GM21529 (cell line): ENCODE measurements at regions not wholly inside any gene's neighbourhood (a gene's known extent, or its start where the extent isn't known, plus 50 kb on each side); places are given as distances from the start of the nearest gene placed in this dataset.
"Not testable (repeated sequence)": the region's sequence is repeated elsewhere in the genome, so short reads cannot be mapped to it uniquely, and the experiment has no call there.

Source experiments
- ATAC-seq: cut with Tn5 transposase; IDR thresholded peaks from one replicate; pipeline ENCODE4 v1.9.1; 2021; ENCODE audit not compliant: unreplicated experiment

DNA sequence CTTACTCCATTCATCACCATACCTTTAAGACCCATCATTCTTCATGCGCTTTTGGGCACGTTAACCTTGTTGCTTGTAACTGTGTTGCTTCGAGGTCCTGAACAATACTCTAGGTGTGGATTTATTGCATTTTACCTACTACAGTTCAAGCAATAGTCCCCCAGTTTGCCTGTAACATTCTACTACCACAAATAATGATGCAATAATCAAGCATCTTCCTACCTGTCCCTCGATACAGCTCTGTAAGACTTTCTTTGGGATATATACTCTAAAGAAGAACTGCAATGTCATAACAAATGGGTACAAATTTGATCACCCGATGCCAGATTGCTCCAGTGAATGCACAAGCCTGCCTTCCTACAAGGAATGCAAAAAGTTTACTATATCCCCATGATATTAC, 1342.6 kb upstream of the GJE1 start:
- no peak for ATAC-seq

DNA sequence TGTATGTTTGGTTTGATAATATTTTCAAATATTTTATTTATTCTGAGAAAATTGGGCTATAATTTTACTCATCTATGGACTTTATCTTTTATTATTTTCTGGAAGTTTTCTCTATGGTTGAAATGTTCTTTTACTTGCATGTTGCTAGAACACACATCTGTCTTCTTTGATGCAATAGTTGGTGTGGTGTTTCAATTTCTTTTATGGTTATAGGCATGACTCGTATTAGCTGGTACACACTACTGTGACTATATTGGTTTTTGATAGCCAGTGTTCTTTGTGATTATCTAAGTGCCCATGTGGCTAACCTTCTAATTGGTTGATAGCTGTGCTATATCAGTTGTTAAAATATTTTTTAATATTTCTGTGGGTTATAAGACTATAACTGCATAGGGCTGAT, 1343.3 kb upstream of the GJE1 start:
- ATAC-seq: no peak

DNA sequence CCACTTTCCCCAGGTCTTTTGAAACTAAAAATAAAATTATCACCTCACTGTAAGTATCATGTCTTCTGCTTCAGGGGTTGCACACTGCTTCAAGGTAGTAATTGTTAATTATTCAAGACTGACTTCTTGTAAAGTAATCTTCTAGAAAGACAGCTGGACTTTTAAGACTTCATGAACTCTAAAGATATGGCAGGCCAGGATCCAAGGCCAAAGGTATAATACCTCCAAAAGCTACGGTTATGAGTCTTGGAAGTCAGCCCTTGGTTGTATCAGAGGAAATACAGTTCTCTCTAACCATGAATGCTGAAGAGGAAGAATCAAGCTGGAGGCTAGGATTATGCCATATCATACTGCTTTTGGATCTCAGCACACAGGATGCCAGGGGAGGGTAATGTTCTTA, 1346.8 kb upstream of the GJE1 start:
- ATAC-seq: no peak

- no peak for ATAC-seq
These were observed 1348.2 kb upstream of the GJE1 start for GRCh38 chr6:140784573-140784972.

- not testable (repeated sequence) for ATAC-seq
These were observed 1349.2 kb upstream of the GJE1 start for GRCh38 chr6:140783504-140783903.

- ATAC-seq: no peak
These were observed 1349.8 kb upstream of the GJE1 start for GRCh38 chr6:140782941-140783340.

GRCh38 chr6:140779991-140780596, 1352.6 kb upstream of the GJE1 start:
- ATAC-seq: no peak

DNA sequence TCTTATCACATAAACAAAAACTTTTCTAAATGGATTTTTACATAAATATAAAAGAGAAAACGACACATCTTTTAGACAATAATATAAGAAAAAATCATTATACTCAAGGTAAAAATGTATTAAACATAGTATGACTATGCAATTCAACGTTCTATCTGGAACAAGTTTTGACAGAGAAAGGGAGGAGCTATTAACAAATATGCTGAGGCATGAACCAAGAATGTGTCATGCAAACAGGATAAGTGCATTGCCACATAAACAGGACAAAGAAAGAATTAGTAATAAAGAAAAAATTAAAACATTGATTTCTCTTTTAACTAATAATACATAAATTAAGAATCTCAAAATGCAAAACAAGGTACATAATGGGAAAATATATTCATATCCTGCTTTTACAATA, 1353.4 kb upstream of the GJE1 start:
- ATAC-seq: no peak

DNA sequence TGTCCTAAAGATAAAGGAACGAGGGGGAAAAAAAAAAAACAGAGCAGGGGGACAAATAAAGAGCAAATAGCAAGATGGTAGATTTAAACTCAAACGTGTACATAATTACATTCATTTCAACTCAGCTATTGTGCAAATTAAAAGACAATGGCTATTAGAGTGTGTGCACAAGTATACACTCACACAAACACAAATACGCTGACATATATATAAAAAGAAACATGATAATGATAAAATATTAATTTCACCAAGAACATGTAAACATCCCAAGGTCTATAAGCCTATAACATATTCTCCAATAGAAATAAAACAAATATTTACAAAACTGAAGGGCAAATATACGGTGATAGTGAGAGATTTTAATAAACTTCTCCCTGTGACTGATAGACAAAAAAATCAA, 1354.9 kb upstream of the GJE1 start:
- ATAC-seq: no peak

GRCh38 chr6:140775061-140775460, 1357.7 kb upstream of the GJE1 start:
- no peak for ATAC-seq

DNA sequence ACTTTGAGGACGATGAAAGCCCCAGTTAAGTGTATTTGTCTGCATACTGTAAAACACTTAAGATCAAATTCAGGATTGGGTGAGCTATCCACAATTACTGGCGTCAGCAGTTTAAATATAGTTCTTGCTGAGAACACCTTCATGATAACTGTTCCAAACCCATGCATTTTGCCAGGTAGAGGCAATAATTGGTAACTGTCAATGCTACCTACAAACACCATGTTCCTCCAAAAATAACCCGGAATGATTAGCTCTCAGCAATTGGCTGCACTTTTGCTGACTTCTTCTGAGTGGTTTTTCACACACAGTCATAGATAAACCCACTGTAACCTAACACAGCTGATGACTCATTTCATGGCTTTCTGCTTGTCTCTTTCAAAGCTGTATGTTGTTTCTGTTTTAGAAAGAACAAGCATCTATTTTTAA, 1358.6 kb upstream of the GJE1 start:
- peak; percentile 99 for ATAC-seq

GRCh38 chr6:140773276-140773675, 1359.4 kb upstream of the GJE1 start:
- ATAC-seq: no peak

DNA sequence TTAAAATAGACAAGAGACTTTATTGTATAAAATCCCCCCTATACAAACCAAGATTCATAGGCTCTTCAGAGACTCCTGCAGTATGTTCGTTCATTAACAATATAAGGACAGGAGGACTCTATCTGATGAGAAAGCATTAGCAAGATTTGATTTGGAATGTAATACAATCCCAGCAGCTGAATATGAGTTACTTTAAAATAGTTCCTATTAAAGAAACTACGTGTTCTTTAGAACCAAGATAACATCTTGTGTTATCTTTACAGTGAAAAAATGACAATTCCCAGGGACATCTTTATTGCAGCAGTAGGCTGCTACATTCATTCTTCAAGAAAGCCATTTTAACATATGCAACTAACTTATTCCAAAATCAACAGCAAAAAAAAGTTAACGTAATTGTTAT, 1360.1 kb upstream of the GJE1 start:
- no peak for ATAC-seq

DNA sequence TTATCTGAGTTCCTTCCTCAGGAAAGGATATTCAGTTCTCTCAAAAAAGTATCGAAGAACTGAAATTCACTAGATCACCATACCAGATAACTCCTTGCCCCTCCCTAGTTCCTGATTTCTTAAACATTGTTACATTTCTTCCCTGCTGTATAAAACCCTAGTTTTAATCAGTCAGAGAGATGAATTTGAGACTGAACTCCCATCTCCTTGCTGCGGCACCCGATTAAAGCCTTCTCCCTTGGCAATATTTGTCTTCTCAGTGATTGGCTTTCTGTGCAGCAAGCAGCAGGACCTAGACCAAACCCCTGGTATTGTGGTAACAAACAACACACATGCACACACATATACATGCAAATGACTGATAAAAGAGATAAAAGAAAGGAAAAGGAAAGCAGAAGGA, 1364.6 kb upstream of the GJE1 start:
- ATAC-seq: no peak

GRCh38 chr6:140766999-140767398, 1365.7 kb upstream of the GJE1 start:
- no peak for ATAC-seq

DNA sequence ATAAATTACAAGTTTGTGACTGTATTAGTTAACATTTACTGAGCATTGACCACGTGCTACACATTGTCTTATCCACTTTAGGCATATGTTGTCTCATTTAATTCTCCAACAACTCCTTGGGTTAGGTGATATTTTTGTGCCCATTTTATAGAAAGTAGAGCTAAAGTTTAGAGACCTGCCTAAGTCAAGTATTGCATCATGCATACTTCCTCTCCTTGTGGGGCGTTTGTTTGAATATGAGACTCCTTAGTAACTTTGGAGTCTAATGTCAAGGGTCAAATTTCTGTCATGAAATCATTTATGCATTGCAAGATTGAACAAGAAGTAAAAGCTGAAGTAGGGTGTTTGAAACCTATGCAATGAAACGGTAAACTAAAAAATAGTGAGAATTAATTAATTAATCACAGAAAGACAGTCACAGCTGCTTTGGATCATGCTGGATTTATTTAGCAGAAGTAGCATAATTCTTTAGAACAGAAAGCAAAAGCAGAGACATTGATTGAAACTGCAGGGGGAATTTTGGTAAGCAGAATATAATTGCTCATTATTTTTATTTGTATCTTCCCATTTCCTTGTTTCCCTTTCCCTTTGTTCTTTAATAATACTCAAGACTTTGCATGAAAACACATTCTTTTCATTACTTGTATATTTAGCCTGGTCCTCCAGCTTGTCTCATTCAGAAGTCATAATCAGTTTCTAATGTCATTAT, 1374.4 kb upstream of the GJE1 start:
- no peak for ATAC-seq

DNA sequence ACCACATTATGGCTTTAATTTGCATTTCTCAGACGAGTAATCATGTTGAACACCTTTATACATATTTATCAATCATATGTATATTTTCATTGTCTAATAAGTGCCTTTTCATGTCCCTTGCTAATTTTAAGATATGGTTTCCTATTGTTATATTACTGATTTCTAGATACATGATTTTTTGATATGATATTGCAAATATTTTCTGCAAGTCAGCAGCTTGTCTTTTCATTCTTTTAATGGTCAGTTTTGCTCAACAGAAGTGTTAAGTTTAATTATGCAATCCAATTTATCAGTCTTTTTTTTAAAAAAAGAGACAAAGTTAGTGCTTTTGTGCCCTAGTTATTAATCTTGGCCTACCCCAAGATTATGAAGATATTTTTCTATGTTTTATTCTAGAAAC, 1377.8 kb upstream of the CITED2 start:
- ATAC-seq: no peak

GRCh38 chr6:140747114-140747513, 1372.7 kb upstream of the CITED2 start:
- ATAC-seq: no peak

- ATAC-seq: peak; percentile 77
These were observed 1370.3 kb upstream of the CITED2 start for GRCh38 chr6:140744659-140745320.

GRCh38 chr6:140736231-140736630, 1361.8 kb upstream of the CITED2 start:
- no peak for ATAC-seq

DNA sequence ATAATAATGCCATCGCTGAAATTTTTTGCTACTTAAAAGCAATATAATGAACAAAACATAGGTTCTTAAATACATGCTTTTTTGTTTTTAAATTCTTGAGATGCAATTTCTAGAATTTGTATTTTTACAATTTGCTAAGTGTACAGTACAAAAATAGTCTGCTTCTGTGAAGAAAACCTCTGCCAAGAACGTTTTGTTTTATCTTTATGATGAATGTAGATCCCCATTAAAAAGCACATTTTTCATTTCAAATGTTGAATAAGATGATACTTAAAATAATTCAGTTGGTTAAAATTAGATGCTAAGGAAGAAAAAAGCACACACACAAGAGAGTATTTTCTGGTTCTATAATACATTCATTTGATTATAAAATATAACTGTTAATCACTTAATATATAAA, 1358.5 kb upstream of the CITED2 start:
- ATAC-seq: no peak

DNA sequence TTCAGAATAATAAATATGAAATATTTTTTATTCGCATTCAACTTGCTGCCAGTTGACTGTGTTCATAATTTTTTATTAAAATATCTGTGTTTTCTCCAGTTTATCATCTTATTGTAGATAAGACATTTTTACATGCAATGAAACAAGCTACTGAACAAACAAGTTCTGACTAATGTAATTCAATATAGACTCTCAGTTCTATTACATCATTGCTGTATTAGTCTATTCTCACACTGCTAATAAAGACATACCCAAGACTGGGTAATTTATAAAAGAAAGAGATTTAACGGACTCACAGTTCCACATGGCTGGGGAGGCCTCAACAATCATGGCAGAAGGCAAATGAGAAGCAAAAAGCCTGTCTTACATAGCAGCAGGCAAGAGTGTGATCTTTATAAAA, 1357.7 kb upstream of the CITED2 start:
- ATAC-seq: no peak
